Stimulated activated CD8-positive, alpha-beta memory T cell treated with anti-CD3 and anti-CD28 coated beads, Interleukin-4, amount 100 ng/mL, for 1 hour (primary cell): ENCODE measurements at regions not wholly inside any gene's neighbourhood (a gene's known extent, or its start where the extent isn't known, plus 50 kb on each side); places are given as distances from the start of the nearest gene placed in this dataset.
"Not testable (repeated sequence)": the region's sequence is repeated elsewhere in the genome, so short reads cannot be mapped to it uniquely, and the experiment has no call there.

Experiments
- DNase-seq, 2 donors: peaks; one replicate each; pipeline ENCODE4 v3.0.0-alpha.2; 2020; ENCODE audit warnings: low read depth in 2 of 2, low spot score in 1 of 2

- DNase-seq, result no peak
Observed at GRCh38 chr9:75664597-75664996, 225.9 kb upstream of the PCSK5 start.

GRCh38 chr9:75666856-75667554, 223.5 kb upstream of the PCSK5 start:
- DNase-seq, result no peak

DNA sequence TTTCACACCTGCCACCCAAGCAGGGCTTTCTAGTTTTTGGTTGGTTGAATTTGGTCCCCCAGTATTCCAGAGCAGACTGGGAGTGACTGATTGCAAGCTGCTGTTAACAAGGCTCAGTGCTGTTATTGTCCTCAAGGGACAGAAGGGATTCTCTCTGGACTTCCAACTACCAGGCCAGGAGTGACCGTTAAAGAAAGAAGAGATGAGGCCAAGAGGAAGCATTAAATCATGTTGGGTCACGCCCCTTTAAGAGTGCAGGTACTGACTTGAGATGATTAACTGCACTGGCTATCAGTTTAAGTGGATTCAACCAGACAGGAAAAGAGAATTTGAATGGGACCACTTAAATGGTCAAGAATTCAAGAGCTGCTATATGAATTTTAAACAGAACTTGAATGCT, 220.8 kb upstream of the PCSK5 start:
- no peak for DNase-seq

GRCh38 chr9:75671354-75671753, 219.1 kb upstream of the PCSK5 start:
- no peak for DNase-seq

GRCh38 chr9:75672478-75672877, 218.0 kb upstream of the PCSK5 start:
- no peak for DNase-seq

GRCh38 chr9:75683591-75683990, 206.9 kb upstream of the PCSK5 start:
- no peak for DNase-seq

- DNase-seq, result no peak
Observed at GRCh38 chr9:75685062-75685461, 205.4 kb upstream of the PCSK5 start.

GRCh38 chr9:75687359-75687953, 203.0 kb upstream of the PCSK5 start:
- no peak for DNase-seq

DNA sequence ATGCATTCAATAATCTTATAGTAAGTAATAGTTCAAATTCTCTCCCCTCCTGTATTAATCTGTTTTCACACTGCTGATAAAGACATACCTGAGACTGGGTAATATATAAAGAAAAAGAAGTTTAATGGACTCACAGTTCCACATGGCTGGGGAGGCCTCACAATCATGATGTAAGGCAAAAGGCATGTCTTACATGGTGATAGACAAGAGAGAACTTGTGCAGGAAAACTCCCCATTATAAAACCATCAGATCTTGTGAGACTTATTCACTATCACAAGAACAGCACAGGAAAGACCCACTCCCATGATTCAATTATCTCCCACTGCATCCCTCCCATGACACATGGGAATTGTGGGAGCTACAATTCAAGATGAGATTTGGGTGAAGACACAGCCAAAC, 199.9 kb upstream of the PCSK5 start:
- not testable (repeated sequence) for DNase-seq

DNA sequence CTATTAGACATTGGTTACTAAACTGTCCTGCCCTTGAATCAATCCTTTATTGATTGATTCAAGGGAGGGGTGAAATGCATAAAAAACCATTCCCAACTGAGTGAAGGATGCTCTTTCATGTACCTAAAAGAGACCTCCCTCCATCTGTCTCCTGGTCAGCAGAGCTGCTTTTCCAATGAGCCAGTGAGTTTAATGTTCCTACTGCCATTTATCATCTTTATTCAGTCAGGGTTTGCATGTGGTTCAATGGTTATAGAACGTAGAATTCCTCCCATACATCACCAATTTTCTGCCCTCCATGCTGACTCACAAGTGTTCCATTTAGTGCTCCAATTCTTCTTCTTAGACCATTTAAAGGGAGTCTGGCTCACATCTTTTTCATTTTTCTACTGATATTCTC, 199.1 kb upstream of the PCSK5 start:
- DNase-seq, result no peak

- no peak for DNase-seq
Observed at GRCh38 chr9:75692309-75692708, 198.2 kb upstream of the PCSK5 start.

GRCh38 chr9:75695921-75696320, 194.6 kb upstream of the PCSK5 start:
- DNase-seq, result no peak

DNA sequence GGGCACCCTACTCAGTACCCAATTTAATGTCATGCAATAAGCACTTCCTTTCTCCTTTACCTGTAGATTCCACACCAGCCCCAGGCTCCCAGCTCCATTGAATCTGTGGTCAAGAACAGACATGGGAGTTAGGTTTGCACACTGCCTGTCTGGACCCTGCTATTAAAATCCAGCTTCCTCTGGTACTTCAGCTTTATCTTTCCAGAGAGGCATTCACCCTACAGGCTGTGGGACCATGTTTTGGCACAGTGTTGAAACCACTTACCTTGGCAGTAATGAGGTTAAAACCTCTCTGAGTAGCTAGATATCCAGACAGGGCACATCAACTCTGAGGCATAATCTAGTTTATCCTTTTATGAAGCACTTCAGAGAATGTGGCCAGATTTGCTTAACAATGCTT, 191.5 kb upstream of the PCSK5 start:
- no peak for DNase-seq

- no peak for DNase-seq
Observed at GRCh38 chr9:75699625-75700251, 190.7 kb upstream of the PCSK5 start.

GRCh38 chr9:75700252-75700640, 190.2 kb upstream of the PCSK5 start:
- no peak for DNase-seq

GRCh38 chr9:75707191-75707590, 183.3 kb upstream of the PCSK5 start:
- no peak for DNase-seq

DNA sequence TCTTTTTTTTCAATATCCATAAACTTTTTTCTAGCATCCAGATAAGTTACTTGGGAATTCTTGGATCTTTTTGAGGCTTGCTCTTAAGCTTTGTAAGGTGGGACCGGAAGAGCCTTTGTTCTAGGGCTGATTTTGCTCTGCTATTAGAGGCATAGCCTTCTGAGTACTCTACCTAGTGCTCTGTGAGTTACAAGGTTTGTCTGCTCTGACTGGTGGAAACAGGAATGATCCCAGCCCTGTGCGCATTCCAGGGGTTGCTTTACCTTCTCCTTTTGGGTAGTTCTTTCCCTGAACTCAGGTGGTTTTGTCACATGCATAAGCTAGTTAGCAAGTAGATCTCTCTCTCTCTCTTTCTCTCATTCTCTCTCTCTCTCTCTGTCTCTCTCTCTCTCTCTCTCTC, 180.8 kb upstream of the PCSK5 start:
- DNase-seq, result no peak

DNA sequence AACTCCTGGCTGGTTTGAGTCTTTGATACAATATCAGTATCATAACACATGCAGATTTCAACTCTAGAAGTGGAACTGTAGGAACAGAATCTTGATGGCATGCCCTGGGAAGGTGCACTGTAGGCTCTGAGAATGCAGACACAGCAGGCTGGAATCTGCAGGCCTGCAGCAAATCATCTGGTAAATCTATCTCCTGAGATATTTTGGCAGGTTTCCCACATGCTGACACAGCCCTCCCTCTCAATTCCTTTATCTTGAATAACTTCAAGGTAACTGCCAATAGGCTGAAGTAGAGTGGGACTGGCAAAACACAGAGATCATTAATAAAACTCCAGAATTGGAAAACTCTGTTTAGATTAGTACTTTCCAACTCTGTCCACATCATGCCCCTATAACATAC, 177.8 kb upstream of the PCSK5 start:
- no peak for DNase-seq

DNA sequence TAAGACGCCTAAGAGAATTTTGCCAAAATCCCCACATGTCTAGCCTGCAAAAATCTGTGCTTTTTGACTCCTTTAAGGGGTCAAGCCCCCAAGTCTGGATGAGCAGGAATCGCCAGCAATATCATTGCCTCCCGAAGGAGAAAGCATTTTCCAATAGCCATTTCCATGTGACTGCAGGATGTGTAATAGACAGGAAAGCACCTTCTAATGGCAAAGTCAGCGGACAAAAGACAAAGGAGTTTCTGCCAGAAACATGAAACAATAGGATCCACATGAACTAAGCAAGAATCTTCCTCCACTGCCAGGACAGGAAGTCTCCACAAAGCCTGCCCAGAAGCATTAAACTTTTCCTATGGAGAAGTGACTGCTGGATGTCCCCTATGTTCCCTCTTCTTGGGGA, 177.1 kb upstream of the PCSK5 start:
- DNase-seq, result no peak

- DNase-seq, result no peak
Observed at GRCh38 chr9:75715360-75715759, 175.1 kb upstream of the PCSK5 start.

DNA sequence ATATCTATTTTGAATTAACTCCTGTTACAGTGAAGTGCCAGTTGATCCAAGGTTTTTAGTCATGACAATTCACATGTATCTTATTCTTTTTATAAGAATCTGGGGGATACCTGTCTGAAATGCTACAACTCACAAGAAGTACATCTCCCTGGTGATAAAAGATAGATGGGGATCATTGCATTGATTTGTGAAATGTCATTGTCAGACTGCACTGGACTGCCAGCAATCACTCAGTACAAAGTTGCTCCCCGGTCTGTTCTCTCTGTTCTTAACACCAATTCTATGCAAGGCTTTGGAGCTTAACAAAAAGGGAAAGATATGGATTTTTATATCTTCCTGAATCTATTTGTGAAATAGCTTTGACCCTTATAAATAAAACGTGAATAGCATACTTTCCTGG, 171.8 kb upstream of the PCSK5 start:
- DNase-seq, result no peak

DNA sequence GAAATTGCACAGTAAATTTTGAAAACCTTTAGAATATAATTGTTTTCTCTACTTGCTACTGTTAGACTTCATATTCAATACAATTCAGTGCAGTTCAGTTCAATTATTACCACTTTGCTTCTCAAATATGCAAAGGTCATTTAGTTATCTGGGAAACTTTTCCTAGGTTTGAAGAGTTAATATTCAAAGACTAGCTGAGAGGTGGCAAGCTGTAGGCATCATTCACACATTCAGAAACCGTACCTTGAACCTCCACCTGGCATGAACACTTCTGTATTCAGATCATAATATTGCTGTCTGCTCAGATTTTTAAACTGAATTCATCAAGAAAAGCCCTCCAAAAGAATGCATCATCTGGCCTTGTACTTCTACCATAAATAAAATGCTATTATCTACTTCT, 162.1 kb upstream of the PCSK5 start:
- DNase-seq, result no peak

DNA sequence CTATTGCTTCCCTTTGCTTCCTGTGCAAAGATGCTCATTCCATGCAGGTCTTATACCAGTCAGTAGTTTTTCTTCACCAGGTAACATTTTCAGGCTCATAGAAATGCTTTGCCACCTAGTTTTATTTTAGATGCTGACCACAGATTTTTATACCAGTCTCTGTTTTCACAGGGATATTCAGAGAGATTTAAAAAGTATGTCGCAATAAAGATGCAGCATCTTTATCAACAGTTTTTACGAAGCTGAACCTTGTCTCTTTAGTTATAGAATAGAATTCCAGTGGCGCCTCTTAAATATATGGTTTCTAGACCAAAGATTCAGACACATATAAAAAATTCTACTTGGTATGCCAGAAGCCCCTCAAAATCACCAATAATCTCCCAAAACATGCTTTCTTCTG, 155.7 kb upstream of the PCSK5 start:
- DNase-seq, result no peak
